HT1080 (cell line): ENCODE measurements at regions not wholly inside any gene's neighbourhood (a gene's known extent, or its start where the extent isn't known, plus 50 kb on each side); places are given as distances from the start of the nearest gene placed in this dataset.
"Not testable (repeated sequence)": the region's sequence is repeated elsewhere in the genome, so short reads cannot be mapped to it uniquely, and the experiment has no call there.

ENCODE experiments used
- DNase-seq: peaks from one replicate; pipeline ENCODE4 v3.0.0-alpha.2; 2015; ENCODE audit warnings: low read depth

DNA sequence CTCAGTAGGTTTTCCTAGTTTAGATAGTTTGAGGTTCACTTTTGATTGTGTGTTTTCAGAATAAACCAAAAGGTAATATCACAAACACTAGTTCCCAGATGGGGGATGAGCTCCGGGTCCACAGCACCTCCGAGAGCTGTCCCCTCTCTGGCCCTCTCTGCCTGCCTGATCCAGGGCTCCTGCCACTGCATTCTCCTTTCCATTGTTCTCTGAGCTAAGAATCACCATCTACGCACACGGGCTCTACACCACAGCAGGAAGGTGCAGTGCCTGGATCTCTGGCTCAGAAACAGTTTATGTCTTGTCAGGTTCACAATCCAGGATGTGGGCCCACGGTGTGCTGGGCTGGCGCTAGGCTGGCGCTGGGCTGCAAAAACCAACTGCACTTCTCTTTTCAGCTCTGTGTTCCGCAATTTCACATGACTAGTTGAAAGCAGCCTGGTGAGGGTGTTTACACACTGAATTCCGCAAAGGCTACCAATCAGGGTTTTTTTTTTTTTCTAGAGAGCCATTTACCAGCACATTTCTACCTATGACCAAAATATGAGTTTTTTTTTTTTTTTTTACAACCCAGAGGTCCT, 167.5 kb downstream of the SOD2 start:
- DNase-seq = no peak

DNA sequence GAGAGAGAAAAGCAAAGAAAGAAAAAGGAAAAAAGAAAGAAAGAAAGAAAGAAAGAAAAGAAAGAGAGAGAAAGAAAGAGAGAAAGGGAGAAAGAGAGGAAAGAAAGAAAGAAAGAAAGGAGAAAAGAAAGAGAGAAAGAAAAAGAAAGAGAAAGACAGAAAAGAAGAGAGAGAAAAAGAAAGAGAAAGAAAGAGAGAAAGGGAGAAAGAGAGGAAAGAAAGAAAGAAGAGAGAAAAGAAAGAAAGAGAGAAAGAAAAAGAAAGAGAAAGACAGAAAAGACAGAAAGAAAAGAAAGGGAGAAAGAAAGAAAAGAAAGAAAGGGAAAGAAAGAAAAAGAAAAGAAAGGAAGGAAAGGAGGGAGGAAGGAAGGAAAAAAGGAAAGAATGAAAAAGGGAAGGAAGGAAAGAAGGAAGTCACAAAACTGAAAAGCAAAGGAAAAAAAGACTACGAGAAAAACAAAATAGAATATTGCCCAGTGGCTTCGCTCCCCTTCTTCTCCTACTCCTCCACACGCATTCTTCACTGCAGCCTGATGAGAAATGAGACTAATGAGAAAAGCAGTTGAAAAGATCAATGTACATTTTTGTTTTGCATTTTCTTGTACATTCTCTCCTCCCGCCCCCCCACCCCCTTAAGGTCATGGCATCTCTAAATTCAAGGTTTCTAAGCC, 170.0 kb downstream of the SOD2 start:
- DNase-seq = no peak

- DNase-seq = no peak
These were observed 171.1 kb downstream of the SOD2 start for GRCh38 chr6:159521962-159522361.

GRCh38 chr6:159520002-159520401, 173.0 kb downstream of the SOD2 start:
- no peak for DNase-seq

- not testable (repeated sequence) for DNase-seq
These were observed 177.2 kb downstream of the SOD2 start for GRCh38 chr6:159515811-159516210.

DNA sequence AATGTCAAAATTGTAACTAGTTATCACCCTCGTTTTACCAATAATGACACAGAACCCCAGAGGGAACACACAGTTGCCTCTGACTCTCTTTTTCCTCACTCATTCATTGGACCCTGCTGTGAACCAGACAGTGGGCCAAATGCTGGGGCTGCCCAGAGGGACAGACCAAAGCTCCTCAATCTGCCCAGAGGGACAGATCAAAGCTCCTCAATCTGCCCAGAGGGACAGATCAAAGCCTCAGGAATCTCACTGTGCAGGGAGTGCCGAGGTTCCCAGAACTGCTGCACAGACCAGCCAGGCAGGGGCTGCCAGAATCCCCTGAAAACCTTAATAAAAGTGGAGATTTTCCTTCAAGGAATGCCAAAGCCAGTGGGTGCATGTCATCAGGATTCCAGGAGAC, 179.1 kb downstream of the SOD2 start:
- no peak for DNase-seq

DNA sequence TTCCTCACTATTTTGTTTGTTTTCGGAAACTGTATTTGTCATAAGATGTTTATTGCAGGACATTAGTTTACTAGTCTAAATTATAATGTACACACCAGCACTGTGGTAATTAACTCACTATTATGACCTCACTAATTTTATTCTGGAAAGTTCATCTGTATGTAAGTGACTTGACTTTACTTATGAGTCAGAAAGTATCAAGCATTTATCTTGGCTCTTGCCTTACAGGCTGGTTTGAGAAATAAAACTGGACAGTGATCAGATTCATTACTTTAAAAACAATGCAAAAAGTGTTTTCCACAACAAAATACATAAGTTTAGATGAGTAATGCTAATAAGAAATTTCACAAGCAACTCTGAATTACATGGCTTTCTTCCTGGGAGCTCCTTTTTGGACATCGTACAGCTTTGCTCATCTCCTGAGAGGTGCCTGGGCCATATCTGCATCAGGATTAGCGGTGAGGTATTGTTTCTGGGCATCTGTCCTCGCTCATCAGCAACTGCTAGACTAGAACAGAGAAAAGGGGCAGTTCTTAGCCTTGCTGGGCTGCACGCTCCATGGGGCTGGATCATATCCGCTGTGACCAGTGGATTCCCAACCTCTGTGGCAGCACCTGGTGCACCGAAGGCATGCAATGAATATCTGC, 179.8 kb downstream of the SOD2 start:
- DNase-seq = no peak

- no peak for DNase-seq
These were observed 180.5 kb downstream of the SOD2 start for GRCh38 chr6:159512571-159512970.

GRCh38 chr6:159512104-159512503, 180.9 kb downstream of the SOD2 start:
- DNase-seq = no peak

DNA sequence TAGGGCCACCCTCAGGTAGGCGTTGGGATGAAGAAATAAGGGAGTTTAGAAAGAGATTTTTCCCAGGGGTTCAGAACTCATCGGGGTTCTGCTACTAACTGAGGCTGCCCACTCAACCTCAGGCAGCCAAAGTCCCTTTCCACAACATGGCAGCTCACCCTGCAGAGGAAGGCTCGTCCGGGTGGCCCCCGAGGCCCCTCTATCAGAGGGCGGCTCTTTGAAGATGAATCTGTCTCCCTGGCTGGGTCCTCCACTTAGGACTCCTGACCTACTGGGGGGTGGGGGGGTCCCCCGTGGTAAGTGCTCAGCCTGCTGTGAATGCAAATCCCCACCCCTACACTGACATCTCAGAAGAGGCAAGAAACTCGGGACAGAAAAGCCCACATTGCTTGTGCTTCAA, 182.9 kb downstream of the SOD2 start:
- DNase-seq = no peak

GRCh38 chr6:159508931-159509330, 184.1 kb downstream of the SOD2 start:
- no peak for DNase-seq

DNA sequence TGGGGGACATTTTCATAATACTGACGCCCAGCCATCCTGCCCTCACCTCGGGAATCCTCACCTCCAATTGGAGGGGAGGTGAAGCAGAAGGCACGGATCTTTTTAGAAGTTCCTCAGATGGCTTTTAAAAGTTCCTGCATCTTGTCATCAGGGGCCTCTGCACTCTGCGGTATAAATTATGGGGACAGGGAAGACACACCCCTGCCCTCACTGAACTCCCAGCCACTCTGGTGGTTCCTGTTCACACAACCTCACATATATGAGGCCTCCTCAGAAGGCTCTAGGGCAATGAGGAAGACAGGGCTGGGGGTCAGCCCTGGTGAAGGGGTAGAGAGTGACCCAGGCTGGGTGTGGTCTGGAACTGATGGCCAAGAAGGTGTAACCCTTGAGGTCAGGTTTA, 187.0 kb downstream of the SOD2 start:
- no peak for DNase-seq

- no peak for DNase-seq
These were observed 187.7 kb downstream of the SOD2 start for GRCh38 chr6:159505140-159505922.

GRCh38 chr6:159501558-159501957, 191.5 kb downstream of the SOD2 start:
- no peak for DNase-seq

DNA sequence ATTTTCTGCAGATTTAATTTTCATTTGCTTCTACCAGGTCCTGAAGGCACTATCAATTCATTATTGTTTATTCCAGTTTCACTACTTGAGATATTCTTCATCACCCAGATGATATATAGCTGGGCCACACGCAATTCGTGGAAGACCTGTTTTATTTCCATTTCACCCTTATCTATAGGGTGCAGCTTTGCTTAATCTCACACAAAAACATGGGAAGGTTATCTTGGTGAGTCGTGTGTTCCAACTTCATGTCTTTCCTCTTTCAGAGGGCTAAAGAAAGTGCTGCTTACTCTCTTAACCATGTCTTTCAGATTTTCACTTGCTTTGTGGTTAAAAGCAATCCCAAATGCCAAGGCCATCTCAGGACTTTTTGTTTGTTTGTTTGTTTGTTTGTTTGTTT, 194.0 kb downstream of the SOD2 start:
- no peak for DNase-seq

DNA sequence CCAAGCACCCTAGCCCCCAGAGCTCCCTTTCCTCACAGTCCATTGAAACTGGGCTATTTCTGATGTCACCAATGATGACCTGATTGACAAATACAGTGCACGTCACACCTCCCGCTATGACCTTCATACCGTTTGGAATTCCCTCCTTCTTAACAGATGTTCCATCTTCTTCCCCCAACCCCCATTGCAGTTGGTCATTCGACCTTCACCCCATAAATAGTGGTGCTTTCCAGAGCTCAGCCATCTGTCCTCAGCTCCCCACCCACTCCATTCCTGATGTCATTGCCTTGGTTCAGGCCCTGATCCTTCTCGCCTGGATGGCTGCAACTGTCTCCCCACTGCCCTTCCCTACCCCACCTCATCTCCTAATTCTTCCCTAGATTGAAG, 198.5 kb downstream of the SOD2 start:
- no peak for DNase-seq

GRCh38 chr6:159493898-159494585, 199.0 kb downstream of the SOD2 start:
- no peak for DNase-seq

GRCh38 chr6:159493231-159493897, 199.7 kb downstream of the SOD2 start:
- no peak for DNase-seq

GRCh38 chr6:159490298-159490937, 202.6 kb downstream of the SOD2 start:
- no peak for DNase-seq

DNA sequence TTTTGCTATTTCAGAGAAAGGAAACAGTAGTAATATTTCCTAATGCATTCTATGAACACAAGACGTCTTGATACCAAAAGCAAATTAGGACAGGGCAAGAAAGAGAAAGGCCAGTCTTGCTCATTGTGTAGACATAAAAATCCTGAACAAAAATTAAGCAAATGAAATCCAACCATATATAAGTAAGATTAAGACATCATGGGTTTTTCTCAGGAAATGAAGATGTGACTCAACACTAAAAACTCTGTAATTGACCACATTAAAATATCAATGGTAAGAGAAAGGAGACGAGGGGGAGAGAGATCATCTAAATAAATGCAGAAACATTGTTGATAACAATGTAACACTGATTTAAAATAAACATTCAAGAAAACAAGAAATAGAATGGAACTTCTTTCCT, 205.4 kb downstream of the SOD2 start:
- DNase-seq = peak; percentile 40

GRCh38 chr6:159483259-159483658, 209.8 kb downstream of the SOD2 start:
- no peak for DNase-seq
